Upper lobe of left lung (tissue), 4 donors: ENCODE measurements at regions not wholly inside any gene's neighbourhood (a gene's known extent, or its start where the extent isn't known, plus 50 kb on each side); places are given as distances from the start of the nearest gene placed in this dataset.

Source experiments
- small RNA-seq, 4 donors: library from RNA; depleted of rRNA; stranded (forward); fragments of <200 nt; gene quantifications; one replicate each; pipeline ENCODE3, GENCODE V24; 2016

Small RNA genes in the stretch of these regions (small RNA-seq; reads per million reads assigned to genes)
- gene AL451105.1, result 0 reads per million in 4 donors
